Endodermal cell (in vitro differentiated cells): ENCODE measurements at regions not wholly inside any gene's neighbourhood (a gene's known extent, or its start where the extent isn't known, plus 50 kb on each side); places are given as distances from the start of the nearest gene placed in this dataset.
A peak's percentile ranks its signal among the peaks of the same experiment; 100 is the strongest.

Experiments used
- DNase-seq: peaks from one replicate; pipeline ENCODE4 v3.0.0-alpha.2; 2017
- H3K27ac ChIP-seq: 2 replicates; pipeline ENCODE4 v1.5.1; 2013; ENCODE audit warnings: mild to moderate bottlenecking, low read depth, low read length, moderate library complexity
- H3K27me3 ChIP-seq: 2 replicates; pipeline ENCODE4 v1.6.1; 2013; ENCODE audit warnings: mild to moderate bottlenecking, low read length, moderate library complexity; ENCODE audit not compliant: insufficient read depth, control insufficient read depth, poor library complexity, severe bottlenecking
- H3K36me3 ChIP-seq: 2 replicates; pipeline ENCODE4 v1.7.0; 2013; ENCODE audit warnings: mild to moderate bottlenecking, low read length, moderate library complexity; ENCODE audit not compliant: control insufficient read depth, insufficient read depth
- H3K4me1 ChIP-seq: one replicate; pipeline ENCODE4 v1.7.0; 2013; ENCODE audit warnings: low read length; ENCODE audit not compliant: control insufficient read depth, insufficient read depth
- H3K4me3 ChIP-seq: 2 replicates; pipeline ENCODE4 v1.5.1; 2013; ENCODE audit warnings: mild to moderate bottlenecking, low read length, moderate library complexity
- H3K9ac ChIP-seq: 2 replicates; pipeline ENCODE4 v1.6.1; 2013; ENCODE audit warnings: mild to moderate bottlenecking, low read length, moderate library complexity; ENCODE audit not compliant: poor library complexity, severe bottlenecking; ENCODE audit errors: extremely low read depth
- H3K9me3 ChIP-seq: 2 replicates; pipeline ENCODE4 v1.6.1; 2013; ENCODE audit warnings: mild to moderate bottlenecking, low read length, moderate library complexity; ENCODE audit not compliant: control insufficient read depth
- H3K27ac Mint-ChIP-seq: 2 replicates; pipeline ENCODE4 v1.8.0; 2020; ENCODE audit warnings: mixed read lengths
- H3K27me3 Mint-ChIP-seq: 2 replicates; pipeline ENCODE4 v1.8.0; 2021; ENCODE audit warnings: mild to moderate bottlenecking, mixed read lengths; ENCODE audit not compliant: insufficient read depth
- H3K36me3 Mint-ChIP-seq: 2 replicates; pipeline ENCODE4 v1.8.0; 2020; ENCODE audit warnings: low read depth, mixed read lengths
- H3K4me1 Mint-ChIP-seq: 2 replicates; pipeline ENCODE4 v1.8.0; 2020; ENCODE audit warnings: mixed read lengths
- H3K4me3 Mint-ChIP-seq: 2 replicates; pipeline ENCODE4 v1.8.0; 2020; ENCODE audit warnings: mild to moderate bottlenecking, moderate library complexity, mixed read lengths
- H3K9me3 Mint-ChIP-seq: 2 replicates; pipeline ENCODE4 v1.8.0; 2020; ENCODE audit warnings: mild to moderate bottlenecking, mixed read lengths
- CTCF ChIP-seq: fragments of 200-600 bp; sonication (generic); conservative IDR thresholded peaks from 2 replicates; pipeline ENCODE4 v1.5.0; 2021; ENCODE audit warnings: antibody characterized with exemption, mild to moderate bottlenecking
- WGBS, 2 experiments: methylation state at CpG; one replicate each; pipeline versions ENCODE4 v1.1.5 to v1.1.7; 2013; ENCODE audit warnings: missing lambda C conversion rate in 2 of 2, mixed read lengths in 1 of 2; ENCODE audit not compliant: insufficient coverage in 1 of 2, insufficient read length in 1 of 2; 5-methylcytosine and 5-hydroxymethylcytosine counted together

DNA sequence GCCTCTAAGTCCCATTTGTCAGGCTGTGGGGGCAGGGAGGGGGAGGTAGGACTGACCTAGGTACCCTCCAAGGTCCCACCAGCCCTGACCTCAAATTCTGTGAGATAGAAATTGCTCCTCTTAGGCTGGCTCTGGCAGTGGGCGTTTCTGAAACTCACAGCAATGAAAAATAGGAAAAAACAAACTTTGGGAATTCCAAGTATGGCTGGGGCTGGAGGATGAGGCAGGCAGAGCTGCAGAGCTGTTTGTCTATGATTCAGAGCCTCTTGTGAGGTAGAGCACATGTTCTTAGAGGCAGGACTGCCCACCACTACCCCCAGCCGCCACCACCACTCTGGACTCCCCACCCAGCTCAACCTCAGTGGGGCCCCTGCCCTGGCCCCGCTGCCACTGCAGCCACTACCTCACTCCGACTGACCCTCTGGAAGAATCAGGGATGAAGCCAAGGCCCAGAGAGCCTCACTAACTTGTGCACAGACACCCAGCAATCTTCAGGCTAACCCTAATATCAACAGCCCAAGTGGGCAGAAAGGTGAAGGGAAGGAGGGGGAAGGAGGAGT lies 98.2 kb downstream of the PJA1 start:
- Mint-ChIP-seq H3K9me3 (peaks cover 63% of the 10 kb centered on the region), H3K4me3 (no peak overlapping the region)

GRCh38 chrX:69066021-69066757 lies 99.1 kb downstream of the PJA1 start:
- H3K9me3 Mint-ChIP-seq = peaks cover 65% of the 10 kb centered on the region
- Histone ChIP-seq H3K27me3 (no peaks in the 10 kb centered on the region), H3K27ac (no peak overlapping the region), H3K9me3 (no peaks in the 10 kb centered on the region), H3K4me3 (no peak overlapping the region), H3K36me3 (no peaks in the 10 kb centered on the region), H3K9ac (no peak overlapping the region), H3K4me1 (no peaks in the 10 kb centered on the region)
- no peaks in the 10 kb centered on the region for H3K27me3 Mint-ChIP-seq
- no peak for TF ChIP-seq CTCF
- 91 to 100% methylated on average over 1 to 7 of the region's 7 CpGs for WGBS, 2 experiments
- H3K4me3 Mint-ChIP-seq = no peak overlapping the region
- no peaks in the 10 kb centered on the region for H3K36me3 Mint-ChIP-seq
- peak; percentile 27 for DNase-seq
- no peak overlapping the region for H3K27ac Mint-ChIP-seq
- peaks cover 3% of the 10 kb centered on the region for H3K4me1 Mint-ChIP-seq

More for the DNA sequence above, 98.2 kb downstream of the PJA1 start:
- H3K4me1 ChIP-seq = no peaks in the 10 kb centered on the region
- H3K4me1 Mint-ChIP-seq = peaks cover 3% of the 10 kb centered on the region
- H3K36me3 ChIP-seq = no peaks in the 10 kb centered on the region
- H3K27ac Mint-ChIP-seq = no peak overlapping the region
- no peak overlapping the region for H3K4me3 ChIP-seq
- no peak overlapping the region for H3K9ac ChIP-seq
- H3K27me3 Mint-ChIP-seq = no peaks in the 10 kb centered on the region
- no peak for TF ChIP-seq CTCF
- no peaks in the 10 kb centered on the region for H3K9me3 ChIP-seq
- WGBS, 2 experiments = 90% methylated on average over 4 of the region's 4 CpGs; no CpG with 5 or more reads in 1 of the 2 experiments
- H3K27ac ChIP-seq = no peak overlapping the region
- DNase-seq = peak; percentile 32
- no peaks in the 10 kb centered on the region for H3K27me3 ChIP-seq
- H3K36me3 Mint-ChIP-seq = no peaks in the 10 kb centered on the region

GRCh38 chrX:69065451-69065850 lies 99.8 kb downstream of the PJA1 start:
- Histone ChIP-seq H3K4me1 (peaks cover 2% of the 10 kb centered on the region), H3K27ac (no peak overlapping the region), H3K9me3 (no peaks in the 10 kb centered on the region), H3K27me3 (no peaks in the 10 kb centered on the region), H3K36me3 (no peaks in the 10 kb centered on the region), H3K9ac (no peak overlapping the region), H3K4me3 (no peak overlapping the region)
- Mint-ChIP-seq H3K4me1 (peaks cover 3% of the 10 kb centered on the region), H3K4me3 (no peak overlapping the region), H3K9me3 (peaks cover 65% of the 10 kb centered on the region), H3K27me3 (no peaks in the 10 kb centered on the region), H3K27ac (no peak overlapping the region), H3K36me3 (no peaks in the 10 kb centered on the region)
- 82% methylated on average over 1 of the region's 1 CpG; no CpG with 5 or more reads in 1 of the 2 experiments for WGBS, 2 experiments
- no peak for TF ChIP-seq CTCF
- peak; percentile 33 for DNase-seq
